GM21447 (cell line): ENCODE measurements at regions not wholly inside any gene's neighbourhood (a gene's known extent, or its start where the extent isn't known, plus 50 kb on each side); places are given as distances from the start of the nearest gene placed in this dataset.

ENCODE experiments used
- ATAC-seq: cut with Tn5 transposase; IDR thresholded peaks from one replicate; pipeline ENCODE4 v1.9.1; 2021; ENCODE audit not compliant: unreplicated experiment

DNA sequence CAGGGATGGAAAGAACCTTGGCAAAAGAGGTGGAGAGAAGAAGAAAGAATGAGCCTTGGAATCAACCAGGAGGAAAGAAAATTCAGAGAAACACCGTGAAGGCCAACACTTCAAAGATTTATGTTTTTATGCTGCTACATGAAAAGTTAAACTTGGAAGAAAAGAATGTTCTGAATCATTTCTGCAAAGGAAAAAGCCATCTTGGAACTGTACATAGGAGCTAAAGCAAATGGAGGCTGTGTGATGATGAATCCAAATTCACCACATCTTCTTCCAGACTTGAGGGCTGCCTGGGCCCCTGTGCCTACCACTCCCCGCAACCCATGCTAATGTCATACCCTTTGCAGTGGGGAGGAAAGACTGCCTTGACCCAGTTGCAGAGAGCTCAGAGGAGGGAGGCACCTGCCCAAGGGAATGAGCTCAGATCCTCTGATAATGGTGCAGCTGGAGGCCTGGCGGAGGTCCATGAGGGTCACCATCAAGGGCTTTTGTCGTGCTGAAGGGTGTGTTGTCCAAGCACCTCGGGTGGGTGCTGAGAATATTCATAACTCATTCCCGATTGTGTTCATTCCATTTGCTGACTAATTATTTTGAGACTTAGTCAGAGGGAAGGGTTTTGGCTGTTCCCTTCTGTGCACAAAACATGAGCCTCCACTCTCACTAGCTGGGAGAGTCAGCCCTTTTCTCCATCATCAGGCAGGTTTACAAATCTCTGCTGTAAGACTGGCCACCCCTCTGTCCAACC, 245.8 kb upstream of the JAG1 start:
- ATAC-seq = no peak

DNA sequence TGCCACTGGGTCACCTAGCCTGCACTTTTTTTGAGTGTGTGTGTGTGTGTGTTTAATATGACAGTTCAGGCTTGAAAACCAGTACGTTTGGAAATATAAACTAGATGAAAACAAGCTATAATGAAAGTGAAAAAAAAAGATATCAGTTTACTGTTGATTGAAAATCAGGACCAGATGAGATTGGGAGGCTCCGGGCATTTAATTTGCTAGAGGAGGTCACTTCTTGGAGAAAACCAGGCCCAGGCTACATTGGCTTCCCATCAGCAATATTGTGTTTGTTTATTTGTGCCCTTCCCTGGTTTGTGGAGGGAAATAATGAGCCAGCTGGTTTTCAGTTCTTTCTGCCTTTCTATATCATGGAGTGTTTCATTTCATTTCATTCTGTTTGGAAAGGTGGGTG, 246.6 kb upstream of the JAG1 start:
- no peak for ATAC-seq

DNA sequence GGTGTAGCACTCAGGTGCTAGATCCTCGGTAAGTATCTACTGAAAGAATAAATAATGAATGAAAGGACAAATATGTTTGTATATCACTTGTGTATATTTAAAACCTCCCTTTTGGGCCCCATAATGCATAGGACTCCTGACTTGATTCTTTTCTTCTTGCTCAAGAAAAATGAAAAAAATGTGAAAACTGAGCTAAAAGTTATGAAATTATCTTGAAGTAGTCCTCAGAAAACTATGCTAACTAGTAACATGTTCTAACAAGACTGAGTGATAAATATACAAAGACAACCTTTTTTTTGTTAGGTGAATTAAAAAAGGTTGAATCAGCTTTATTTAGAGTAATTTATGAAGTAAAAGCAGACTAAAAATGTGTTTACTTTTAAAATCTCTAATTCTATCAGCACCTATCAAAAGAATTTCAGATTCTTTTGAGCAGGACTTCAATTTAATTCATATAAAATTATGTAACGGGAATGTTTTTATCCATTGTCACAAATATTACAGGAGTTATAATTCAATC, 247.8 kb upstream of the JAG1 start:
- ATAC-seq = no peak

DNA sequence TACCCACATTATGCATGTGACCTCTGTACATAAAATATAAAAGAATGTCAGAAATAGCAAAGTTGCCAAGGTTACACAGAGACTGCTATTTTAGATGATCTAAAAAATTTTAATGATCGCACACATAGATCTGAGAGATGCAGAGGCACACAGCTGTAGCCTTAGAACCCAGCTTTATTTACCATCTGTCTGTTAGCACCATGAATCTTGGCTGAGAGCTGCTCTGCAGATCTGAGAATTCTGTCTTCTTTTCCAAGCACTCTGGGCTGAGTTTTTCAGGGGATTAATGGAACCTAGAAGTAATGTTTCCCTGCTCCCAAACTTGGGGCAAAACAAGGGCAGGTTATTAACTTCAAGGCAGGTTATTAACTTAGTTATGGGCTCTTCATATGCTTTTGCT, 248.7 kb upstream of the JAG1 start:
- no peak for ATAC-seq

DNA sequence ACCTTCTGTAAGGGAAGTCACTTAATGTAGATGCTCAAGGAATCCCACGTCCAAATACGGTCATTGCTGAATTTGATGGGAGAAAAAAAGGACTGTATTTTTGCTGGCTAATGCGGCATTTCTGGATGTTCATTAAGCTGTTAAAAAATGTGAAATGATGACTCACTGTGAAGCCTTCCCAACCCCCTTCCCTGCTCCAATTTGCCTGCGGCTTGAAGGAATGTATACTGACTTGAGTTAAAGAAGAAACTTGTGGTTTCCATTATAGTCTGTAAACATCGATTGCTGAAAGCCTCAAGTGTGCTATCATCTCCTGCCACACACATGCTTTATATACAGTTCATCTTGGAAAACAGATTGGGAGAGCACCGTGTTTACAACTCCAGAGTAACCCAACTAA, 249.1 kb upstream of the JAG1 start:
- no peak for ATAC-seq

DNA sequence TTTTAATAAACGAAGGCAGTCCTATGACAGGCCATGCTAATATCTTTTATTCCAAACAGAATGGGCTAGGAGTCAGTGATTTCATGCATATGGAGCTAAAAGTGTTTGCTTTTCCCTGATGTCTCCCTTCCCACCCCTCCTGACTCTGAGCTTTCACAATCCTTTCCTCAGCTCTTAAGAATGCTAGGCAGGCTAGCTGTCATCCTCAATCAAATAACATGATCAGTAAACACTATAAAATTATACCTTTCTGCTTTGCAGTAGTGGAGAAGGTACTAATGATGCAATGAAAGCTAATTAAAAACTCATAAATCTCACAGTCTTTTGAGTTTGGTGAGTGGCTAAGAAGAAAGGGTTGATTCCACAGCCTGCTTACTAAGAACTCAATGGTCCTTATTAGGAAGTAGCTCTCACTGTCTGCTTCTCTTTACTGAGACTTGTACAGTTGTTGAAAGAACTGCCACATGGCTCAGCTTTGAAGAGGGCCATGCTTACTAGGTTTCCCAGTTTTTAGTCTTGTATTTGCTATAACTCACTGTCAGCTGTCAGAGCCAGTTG, 250.9 kb upstream of the JAG1 start:
- ATAC-seq = no peak

DNA sequence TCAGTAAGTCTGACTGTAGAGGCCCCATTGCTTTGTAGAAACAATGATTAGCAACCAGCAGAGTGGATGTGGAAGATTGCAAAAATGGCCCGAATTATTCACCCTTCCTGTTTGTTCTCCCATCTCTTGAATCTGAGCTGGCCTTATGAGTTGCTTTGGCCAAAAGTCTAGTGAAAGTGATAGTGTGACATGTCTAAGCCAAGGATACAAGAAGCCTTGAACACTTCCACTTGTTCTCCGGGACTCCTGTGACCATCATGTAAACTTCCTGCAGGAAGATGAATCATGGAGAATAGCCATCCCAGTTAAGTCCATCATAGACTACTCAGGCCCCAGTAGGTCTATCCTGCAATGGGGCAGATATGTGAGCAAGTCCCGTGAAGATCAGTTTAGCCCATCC, 252.0 kb upstream of the JAG1 start:
- ATAC-seq = no peak

DNA sequence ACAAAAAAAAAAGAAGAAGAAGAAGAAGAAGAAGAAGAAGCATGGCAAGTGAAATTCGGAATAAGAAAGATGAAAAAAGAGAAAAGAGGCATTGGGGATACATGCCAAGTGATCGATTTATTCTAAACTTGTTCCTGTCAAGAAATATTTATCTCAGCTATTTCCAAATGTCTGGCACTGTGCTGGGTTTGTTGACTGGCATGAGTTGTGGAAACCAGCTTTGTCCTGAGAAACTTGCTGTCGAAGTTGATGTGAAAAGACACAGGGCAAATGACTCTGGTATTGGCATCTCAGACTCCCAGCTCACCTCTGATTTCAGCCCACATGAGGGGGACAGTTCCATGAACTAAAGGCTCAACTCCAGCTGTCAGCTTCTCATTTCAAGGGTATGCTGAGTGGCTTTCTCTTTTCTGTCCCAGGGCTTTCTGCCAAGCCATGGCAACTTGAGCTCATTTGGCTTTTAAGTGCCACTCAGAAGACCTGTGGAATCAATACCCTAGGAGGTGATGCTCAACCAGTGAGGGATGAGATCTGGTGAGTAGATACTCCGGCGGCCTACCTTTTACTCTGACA, 253.3 kb upstream of the JAG1 start:
- ATAC-seq = no peak

DNA sequence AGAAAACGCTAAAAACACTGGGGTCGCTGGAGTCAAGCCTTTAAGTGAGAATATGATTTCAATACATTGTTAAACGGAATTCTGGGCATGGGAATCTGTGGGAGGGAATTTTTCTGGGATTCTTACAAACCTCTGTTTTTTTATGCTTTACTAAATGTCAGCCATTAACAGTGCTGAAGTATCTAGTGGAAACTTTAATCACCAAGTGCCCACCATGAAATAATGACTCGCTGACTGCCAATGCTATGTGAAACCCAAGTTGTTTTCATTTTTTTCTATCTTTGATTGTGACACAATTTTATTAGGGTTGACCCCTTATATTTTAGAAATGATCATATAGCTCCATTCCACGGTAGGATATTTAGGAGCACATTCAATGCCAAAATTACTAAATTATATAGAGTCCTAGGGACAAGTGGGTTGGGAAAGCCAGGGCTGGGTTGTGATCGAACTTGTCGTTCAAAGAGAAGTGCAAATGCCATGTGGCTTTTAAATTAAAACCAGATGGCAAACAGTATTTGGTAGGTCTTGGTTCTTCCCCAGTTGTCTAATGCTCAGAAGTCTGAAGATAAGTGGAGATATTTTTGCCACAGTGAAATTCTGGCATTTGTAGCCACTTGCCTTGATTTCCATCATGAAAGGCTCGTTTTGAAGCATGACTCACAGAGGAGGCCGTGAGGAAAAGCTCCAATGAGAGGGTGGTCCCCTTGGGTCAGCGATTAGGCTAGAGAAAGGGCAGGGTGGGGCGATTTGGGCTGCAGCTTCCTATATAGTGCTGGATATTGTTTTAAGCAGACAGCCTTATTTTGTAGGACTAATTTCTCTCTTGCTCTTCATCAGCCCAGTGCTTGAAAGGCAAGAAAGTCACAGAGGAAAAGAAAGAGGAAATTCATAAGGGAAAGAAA, 254.4 kb upstream of the JAG1 start:
- ATAC-seq = no peak

DNA sequence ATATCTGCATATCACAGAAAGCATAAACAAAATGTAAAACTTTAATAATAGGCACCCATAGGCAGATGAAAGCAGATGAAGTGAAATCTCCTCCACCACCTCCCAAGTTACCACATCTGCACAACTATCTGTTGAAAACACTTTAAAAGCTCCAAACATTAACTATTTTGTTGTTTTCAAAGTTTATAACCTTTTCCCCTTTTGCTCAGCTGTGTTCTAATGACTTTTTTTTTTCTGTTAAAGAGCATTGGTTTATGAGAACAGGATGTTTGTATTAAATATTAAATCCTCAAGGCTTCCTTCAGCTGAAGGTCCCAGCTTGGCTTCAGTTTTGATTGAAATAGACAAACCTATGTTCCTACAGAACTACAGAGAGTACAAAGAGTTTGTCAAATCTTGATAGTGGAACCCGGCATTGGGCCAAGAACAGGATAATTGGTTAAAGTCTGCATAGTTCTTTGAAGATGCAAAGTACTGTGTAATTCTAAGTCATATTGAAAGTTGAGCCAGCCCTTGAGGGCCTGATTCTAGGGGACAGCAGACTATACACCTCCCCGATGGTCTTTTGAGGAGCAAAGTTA, 255.1 kb upstream of the JAG1 start:
- ATAC-seq = no peak

DNA sequence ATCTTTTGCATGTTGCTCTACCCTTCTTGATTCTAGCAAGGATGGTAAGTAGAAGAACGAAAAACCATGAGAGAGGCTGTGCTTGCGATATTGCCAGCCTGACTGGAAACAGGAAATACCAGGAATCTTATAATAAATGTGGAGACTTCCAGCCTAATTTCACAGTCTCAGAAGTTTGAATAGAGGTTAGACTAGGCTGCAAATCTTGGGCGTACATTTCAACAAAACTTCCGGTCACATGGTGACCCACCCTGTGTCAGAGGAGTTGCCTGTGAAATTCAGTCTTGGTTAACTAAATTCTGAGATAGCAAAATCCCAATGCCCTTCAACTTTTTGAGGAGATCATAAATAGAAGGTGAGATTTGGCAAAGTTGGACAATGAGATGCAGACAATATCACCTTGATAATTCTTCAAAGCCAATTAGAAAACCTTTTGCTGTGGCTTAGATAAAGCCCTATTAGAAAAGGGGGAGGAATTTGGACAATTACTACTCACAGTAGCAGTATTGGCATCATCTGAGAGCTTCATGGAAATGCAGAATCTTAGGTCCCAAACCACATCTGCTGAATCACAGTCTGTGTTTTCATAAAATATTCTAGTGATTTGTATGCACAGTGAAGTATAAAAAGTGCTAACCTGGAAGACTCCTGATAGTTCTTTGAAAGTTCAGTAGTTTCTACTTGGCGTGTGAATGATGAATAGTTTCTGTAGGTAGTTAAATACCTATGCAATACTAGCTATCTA, 262.0 kb upstream of the JAG1 start:
- no peak for ATAC-seq

DNA sequence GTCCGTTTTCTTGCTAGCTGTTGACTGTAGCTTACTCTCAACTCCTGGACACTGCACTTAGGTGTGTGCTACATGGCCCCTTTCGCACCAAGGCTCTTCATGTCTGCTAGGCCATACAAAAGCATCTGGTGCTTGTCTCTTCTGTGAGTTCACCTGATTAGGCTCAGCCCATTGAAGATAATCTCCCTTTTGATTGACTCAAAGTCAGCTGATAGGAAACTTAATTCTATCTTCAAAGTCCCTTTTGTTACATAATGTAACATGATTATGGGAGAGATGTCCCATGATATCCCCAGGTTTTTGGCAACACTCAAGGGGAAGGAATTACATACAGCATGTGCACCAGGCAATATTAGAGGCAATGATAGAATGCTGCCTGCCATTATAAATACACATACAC, 263.0 kb upstream of the JAG1 start:
- ATAC-seq = no peak

DNA sequence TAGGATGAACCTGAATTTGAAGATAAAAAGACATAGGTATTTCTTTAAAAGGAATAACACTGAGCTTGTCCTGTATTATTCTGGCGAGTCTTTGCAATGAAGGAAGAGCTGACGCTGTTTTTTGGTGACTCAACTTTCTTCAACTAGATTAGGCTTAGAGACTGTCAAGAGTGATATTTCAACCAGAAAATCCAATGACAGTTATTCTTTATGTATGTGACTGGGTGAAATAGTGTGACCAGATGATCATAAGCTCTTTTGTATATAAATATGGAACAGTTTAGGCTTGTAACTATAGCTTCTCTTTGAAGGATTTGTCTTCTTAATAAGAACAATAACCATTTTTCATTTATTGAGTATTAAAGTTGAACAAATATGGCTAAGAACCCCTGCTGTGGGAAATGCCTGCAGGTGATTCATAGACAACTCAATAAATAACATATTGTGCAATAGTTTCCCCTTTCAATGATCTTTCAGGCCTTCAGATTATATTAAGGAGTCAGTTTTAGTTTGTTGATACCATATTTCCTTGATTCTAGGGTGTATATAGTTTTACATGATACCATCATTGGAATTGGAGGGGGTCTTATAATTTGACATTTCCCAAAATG, 265.6 kb upstream of the JAG1 start:
- no peak for ATAC-seq

DNA sequence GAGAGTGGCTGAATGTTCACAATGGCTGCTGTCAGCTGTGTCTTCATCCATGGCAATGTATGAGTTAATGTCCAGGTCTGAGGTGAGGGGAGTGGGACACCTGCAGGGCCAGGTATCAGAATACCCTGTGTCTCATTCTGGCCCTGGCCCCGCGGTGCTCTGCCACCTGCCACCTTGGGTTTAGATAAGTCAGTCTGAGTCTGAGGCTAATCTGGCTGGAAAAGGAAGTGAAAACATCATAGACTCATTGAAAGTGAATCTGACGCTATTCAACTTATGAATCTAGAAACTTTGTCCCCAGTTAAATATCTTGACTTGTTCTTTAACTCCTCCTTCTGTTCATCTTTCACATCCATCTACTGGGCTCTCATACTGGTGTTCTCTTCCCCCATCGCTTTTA, 267.1 kb upstream of the JAG1 start:
- ATAC-seq = peak; percentile 96

DNA sequence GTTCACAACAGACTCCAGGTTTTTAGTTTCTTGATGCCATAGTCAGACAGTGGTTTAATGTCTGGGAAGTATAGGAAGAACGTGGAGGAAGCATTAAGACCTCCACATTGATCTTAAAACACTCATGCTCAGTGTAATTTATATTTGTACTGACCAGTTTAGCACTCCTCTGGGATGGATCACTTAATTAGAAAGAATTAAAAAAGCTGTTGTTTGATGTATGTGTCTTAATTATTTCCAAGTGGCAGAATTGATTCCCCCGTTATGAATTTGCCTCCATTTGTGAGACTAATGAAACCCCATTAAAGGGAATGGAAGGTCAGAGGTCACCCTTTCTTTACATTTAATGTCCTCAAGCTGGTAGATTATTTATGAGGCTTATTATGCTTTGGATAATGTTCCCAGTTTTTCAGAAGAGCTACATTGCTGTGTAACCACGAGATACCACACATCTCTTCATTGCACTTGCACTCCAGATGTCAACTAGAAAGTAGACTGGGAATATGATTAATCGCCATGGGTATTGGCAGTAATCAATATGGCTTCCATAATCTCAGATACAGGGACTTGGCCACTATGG, 270.0 kb upstream of the JAG1 start:
- ATAC-seq = no peak

DNA sequence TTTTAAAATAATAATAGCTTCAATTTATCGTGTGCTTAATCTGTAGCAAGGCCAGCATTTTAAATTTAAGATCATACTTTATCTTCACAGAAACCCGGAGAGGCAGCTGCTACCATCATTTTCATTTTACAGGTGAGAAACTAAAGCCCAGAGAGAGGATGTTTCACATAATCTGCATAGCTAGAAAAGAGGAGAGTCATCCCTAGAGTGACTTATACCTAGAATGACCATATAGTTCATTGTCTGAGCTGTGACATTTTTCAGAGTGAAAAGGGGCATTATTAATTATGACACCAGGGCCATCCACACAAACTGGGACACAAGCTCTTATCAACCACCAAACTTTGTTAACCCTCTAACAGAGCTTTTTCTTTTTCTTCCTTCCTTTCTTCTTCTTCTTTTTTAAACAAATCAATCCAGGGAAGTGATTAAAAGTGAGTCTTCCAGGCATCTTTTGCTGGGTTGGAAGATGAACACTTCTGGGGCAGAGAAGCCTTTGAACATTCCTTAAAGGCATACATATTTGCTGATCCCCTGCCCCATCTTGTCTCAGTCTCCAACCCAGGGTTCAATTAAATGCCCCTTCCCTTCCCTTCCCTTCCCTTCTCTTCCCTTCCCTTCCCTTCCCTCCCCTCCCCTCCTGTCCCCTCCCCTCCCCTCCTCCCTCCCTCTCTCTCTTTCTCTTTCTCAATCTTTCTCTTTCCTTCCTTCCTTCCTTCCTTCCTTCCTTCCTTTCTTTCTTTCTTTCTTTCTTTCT, 272.5 kb upstream of the JAG1 start:
- ATAC-seq = no peak

DNA sequence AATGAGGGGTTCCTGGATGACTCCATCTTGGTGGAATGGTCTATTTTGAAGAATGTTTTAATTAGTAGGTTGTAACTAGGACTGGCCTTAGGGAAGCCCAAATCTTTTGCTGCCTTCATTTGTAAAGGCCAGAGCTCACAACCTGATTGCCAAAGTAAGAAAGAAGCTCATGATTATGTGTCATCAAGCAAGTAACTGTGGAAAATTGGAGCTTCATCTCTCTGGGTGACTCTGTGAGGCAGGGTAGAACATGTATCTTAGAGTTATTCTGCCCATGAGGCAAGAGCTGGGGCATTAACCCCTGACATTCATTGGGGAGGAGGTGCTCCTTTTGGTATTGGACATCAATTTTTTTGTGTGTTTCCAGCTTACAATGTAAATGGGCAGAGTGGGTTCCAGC, 273.9 kb upstream of the JAG1 start:
- no peak for ATAC-seq

DNA sequence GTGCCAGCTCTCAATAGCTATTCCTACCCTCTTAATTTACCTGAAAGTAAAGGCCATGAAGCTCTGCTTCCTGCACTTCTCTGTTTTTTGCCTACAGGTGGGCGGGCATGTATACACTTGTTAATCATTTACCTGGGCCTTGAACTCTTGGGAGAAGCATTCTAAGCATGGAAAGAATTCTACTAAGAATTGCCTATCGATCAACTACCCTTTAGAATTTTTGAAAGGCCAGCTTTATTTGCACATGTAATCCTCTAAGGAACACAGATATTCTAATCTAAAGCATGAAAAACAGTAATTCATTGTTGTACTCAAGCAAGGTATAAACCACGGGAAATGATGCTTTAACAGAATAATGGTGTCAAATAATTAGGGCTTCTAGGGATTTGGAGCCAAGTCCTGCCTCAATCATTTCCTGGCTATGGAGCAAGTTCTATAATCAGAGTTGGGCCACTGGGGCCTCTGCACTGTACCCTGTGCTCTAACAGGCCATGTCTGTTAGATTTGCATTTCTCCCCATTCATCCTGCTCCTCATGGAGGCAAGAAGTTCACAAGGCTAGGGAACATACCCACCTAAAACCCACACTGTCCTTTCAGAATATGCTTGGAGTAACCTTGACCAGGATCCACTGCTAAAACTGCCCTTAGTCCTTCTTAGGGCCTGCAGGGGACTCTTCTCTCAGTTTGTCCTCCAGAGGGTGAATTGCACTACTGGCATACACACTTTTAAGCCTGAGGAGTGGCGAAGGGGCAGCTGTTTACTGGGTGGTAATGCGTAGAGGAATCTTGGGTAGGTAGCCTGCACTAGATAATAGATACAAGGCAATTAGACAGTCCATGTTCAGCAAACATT, 276.4 kb upstream of the JAG1 start:
- ATAC-seq = no peak
